ENCODE measurements at regions not wholly inside any gene's neighbourhood (a gene's known extent, or its start where the extent isn't known, plus 50 kb on each side); places are given as distances from the start of the nearest gene placed in this dataset.

- TF ChIP-seq CTCF (IDR thresholded peaks at IDR 0.05) (no peak), EP300 (IDR thresholded peaks at IDR 0.05) (no peak)
These were observed 390.1 kb downstream of the PDGFC start for GRCh38 chr4:156581282-156582063.
